DND-41 (cell line): ENCODE measurements at regions not wholly inside any gene's neighbourhood (a gene's known extent, or its start where the extent isn't known, plus 50 kb on each side); places are given as distances from the start of the nearest gene placed in this dataset.

Experiments
- ATAC-seq: fragments of 200-7000 bp; cut with Tn5 transposase; 3 replicates; pipeline ENCODE4 v1.9.1; 2021; ENCODE audit warnings: low read depth; ENCODE audit not compliant: insufficient read depth
- DNase-seq: peaks from one replicate; pipeline ENCODE4 v3.0.0-alpha.2; 2020
- H2AFZ ChIP-seq: 2 replicates; pipeline ENCODE4 v1.6.0; 2012; ENCODE audit warnings: low read depth, low read length
- H3K27ac ChIP-seq: 2 replicates; pipeline ENCODE4 v1.5.1; 2012; ENCODE audit warnings: low read length, inconsistent platforms
- H3K27me3 ChIP-seq: fragments of 200-600 bp; sonication (generic); 2 replicates; pipeline ENCODE4 v1.6.0; 2012; ENCODE audit warnings: low read length, mild to moderate bottlenecking, inconsistent platforms; ENCODE audit not compliant: insufficient read depth, poor library complexity
- H3K36me3 ChIP-seq: 2 replicates; pipeline ENCODE4 v1.5.1; 2012; ENCODE audit warnings: low read length, inconsistent platforms; ENCODE audit not compliant: insufficient read depth
- H3K4me1 ChIP-seq: 2 replicates; pipeline ENCODE4 v1.5.1; 2012; ENCODE audit warnings: mild to moderate bottlenecking, low read length; ENCODE audit not compliant: insufficient read depth
- H3K4me2 ChIP-seq: 2 replicates; pipeline ENCODE4 v1.6.0; 2012; ENCODE audit warnings: mild to moderate bottlenecking, moderate library complexity, low read length, inconsistent platforms; ENCODE audit not compliant: insufficient read depth
- H3K4me3 ChIP-seq, 2 experiments: fragments of 200-600 bp in 1 of 2; shearing (Covaris generic) in 1 of 2; 2 replicates each; pipeline ENCODE4 v1.5.1; 2012 to 2016; ENCODE audit warnings: inconsistent platforms in 2 of 2, low read length in 2 of 2, mild to moderate bottlenecking in 2 of 2, low read depth in 1 of 2, moderate library complexity in 1 of 2
- H3K79me2 ChIP-seq: 2 replicates; pipeline ENCODE4 v1.6.0; 2012; ENCODE audit warnings: low read length, inconsistent platforms; ENCODE audit not compliant: insufficient read depth
- H3K9ac ChIP-seq: 2 replicates; pipeline ENCODE4 v1.6.0; 2012; ENCODE audit warnings: low read depth, mild to moderate bottlenecking, inconsistent platforms, low read length, moderate library complexity
- H3K9me3 ChIP-seq: 2 replicates; pipeline ENCODE4 v1.5.1; 2012; ENCODE audit warnings: low read length, moderate library complexity, mild to moderate bottlenecking, inconsistent platforms; ENCODE audit not compliant: insufficient read depth, severe bottlenecking
- H4K20me1 ChIP-seq: 2 replicates; pipeline ENCODE4 v1.6.0; 2012; ENCODE audit warnings: low read length; ENCODE audit not compliant: insufficient read depth
- CTCF ChIP-seq: IDR thresholded peaks from 2 replicates; pipeline ENCODE4 v1.5.1; 2012; ENCODE audit warnings: borderline replicate concordance, low read length, moderate library complexity, mild to moderate bottlenecking; ENCODE audit not compliant: poor library complexity, severe bottlenecking; ENCODE audit errors: extremely low read depth
- EZH2 ChIP-seq: IDR thresholded peaks from 3 replicates; pipeline ENCODE4 v1.6.1; 2012; ENCODE audit warnings: borderline replicate concordance, low read depth, mild to moderate bottlenecking, moderate library complexity, low read length, inconsistent platforms; ENCODE audit not compliant: severe bottlenecking

GRCh38 chr14:98379830-98380229 lies 892.2 kb downstream of the BCL11B start:
- DNase-seq (no peak), ATAC-seq (no peak)
- Histone ChIP-seq H3K4me1 (no peaks in the 10 kb centered on the region), H3K79me2 (no peaks in the 10 kb centered on the region), H4K20me1 (no peaks in the 10 kb centered on the region), H3K27ac (no peak overlapping the region), H3K9me3 (no peaks in the 10 kb centered on the region), H3K4me3 (no peak overlapping the region), H3K27me3 (no peaks in the 10 kb centered on the region), H3K36me3 (no peaks in the 10 kb centered on the region), H2AFZ (no peak overlapping the region), H3K4me2 (no peak overlapping the region), H3K9ac (no peak overlapping the region)
- no peak for TF ChIP-seq EZH2
- TF ChIP-seq CTCF: no peak

GRCh38 chr14:98382662-98383061 lies 889.3 kb downstream of the BCL11B start:
- TF ChIP-seq EZH2: no peak
- no peak for TF ChIP-seq CTCF
- H3K36me3 ChIP-seq: no peaks in the 10 kb centered on the region
- H3K27me3 ChIP-seq: no peaks in the 10 kb centered on the region
- H3K27ac ChIP-seq: no peak overlapping the region
- DNase-seq (no peak), ATAC-seq (no peak)
- no peaks in the 10 kb centered on the region for H4K20me1 ChIP-seq
- no peak overlapping the region for H3K9ac ChIP-seq
- H2AFZ ChIP-seq: no peak overlapping the region; the same call in 1 of the 2 replicates
- H3K4me2 ChIP-seq: no peak overlapping the region
- H3K4me3 ChIP-seq: no peak overlapping the region
- peaks cover 14% of the 10 kb centered on the region for H3K9me3 ChIP-seq
- no peaks in the 10 kb centered on the region for H3K4me1 ChIP-seq
- no peaks in the 10 kb centered on the region for H3K79me2 ChIP-seq

GRCh38 chr14:98385851-98386250 lies 886.1 kb downstream of the BCL11B start:
- Histone ChIP-seq H2AFZ (no peak overlapping the region), H4K20me1 (no peaks in the 10 kb centered on the region), H3K27me3 (no peaks in the 10 kb centered on the region), H3K27ac (no peak overlapping the region), H3K9me3 (peaks cover 14% of the 10 kb centered on the region), H3K4me3 (no peak overlapping the region), H3K4me1 (no peaks in the 10 kb centered on the region), H3K79me2 (no peaks in the 10 kb centered on the region), H3K9ac (no peak overlapping the region), H3K4me2 (no peak overlapping the region), H3K36me3 (no peaks in the 10 kb centered on the region)
- TF ChIP-seq CTCF: no peak
- TF ChIP-seq EZH2: no peak
- DNase-seq (no peak), ATAC-seq (no peak)

GRCh38 chr14:98391061-98391460 lies 880.9 kb downstream of the BCL11B start:
- peaks cover 3% of the 10 kb centered on the region for H3K9me3 ChIP-seq
- no peaks in the 10 kb centered on the region for H3K4me1 ChIP-seq
- no peak overlapping the region for H3K9ac ChIP-seq
- no peak for DNase-seq
- H4K20me1 ChIP-seq: no peaks in the 10 kb centered on the region
- no peaks in the 10 kb centered on the region for H3K27me3 ChIP-seq
- no peaks in the 10 kb centered on the region for H3K36me3 ChIP-seq
- no peak overlapping the region for H2AFZ ChIP-seq
- ATAC-seq: no peak
- TF ChIP-seq EZH2 (no peak), CTCF (no peak)
- no peak overlapping the region for H3K4me3 ChIP-seq
- no peak overlapping the region for H3K4me2 ChIP-seq
- H3K27ac ChIP-seq: no peak overlapping the region
- H3K79me2 ChIP-seq: no peaks in the 10 kb centered on the region
